ENCODE measurements at regions not wholly inside any gene's neighbourhood (a gene's known extent, or its start where the extent isn't known, plus 50 kb on each side); places are given as distances from the start of the nearest gene placed in this dataset.
"Not testable (repeated sequence)": the region's sequence is repeated elsewhere in the genome, so short reads cannot be mapped to it uniquely, and the experiment has no call there.

- not testable (repeated sequence) for H3K79me2 ChIP-seq (replicated peaks; ENCODE audit: insufficient read depth); H3K27me3 ChIP-seq (ENCODE audit: insufficient read depth); H3K4me1 Mint-ChIP-seq; H3K9me2 ChIP-seq (ENCODE audit: insufficient read depth); H3K27ac Mint-ChIP-seq; H3K27ac ChIP-seq (ENCODE audit: low read depth); H3K4me3 Mint-ChIP-seq; H4K20me1 ChIP-seq (replicated peaks; ENCODE audit: insufficient read depth); H3K4me1 ChIP-seq (ENCODE audit: insufficient read depth); ATAC-seq; H3K4me2 ChIP-seq; H3F3A ChIP-seq (replicated peaks; ENCODE audit: low read depth); H3K4me3 ChIP-seq; H3K27me3 Mint-ChIP-seq (ENCODE audit: insufficient read depth, low read depth, poor library complexity); H2AFZ ChIP-seq
- H3K36me3 ChIP-seq (ENCODE audit: insufficient read depth), result peaks cover 13% of the 10 kb centered on the region
- H3K36me3 Mint-ChIP-seq (ENCODE audit: low read depth), result peaks cover 35% of the 10 kb centered on the region
- peak; percentile 4 for DNase-seq (ENCODE audit: low spot score)
- peaks cover 90% of the 10 kb centered on the region for H3K9me3 Mint-ChIP-seq
- TF ChIP-seq, protein P1, sequence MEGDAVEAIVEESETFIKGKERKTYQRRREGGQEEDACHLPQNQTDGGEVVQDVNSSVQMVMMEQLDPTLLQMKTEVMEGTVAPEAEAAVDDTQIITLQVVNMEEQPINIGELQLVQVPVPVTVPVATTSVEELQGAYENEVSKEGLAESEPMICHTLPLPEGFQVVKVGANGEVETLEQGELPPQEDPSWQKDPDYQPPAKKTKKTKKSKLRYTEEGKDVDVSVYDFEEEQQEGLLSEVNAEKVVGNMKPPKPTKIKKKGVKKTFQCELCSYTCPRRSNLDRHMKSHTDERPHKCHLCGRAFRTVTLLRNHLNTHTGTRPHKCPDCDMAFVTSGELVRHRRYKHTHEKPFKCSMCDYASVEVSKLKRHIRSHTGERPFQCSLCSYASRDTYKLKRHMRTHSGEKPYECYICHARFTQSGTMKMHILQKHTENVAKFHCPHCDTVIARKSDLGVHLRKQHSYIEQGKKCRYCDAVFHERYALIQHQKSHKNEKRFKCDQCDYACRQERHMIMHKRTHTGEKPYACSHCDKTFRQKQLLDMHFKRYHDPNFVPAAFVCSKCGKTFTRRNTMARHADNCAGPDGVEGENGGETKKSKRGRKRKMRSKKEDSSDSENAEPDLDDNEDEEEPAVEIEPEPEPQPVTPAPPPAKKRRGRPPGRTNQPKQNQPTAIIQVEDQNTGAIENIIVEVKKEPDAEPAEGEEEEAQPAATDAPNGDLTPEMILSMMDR (conservative IDR thresholded peaks at IDR 0.05; ENCODE audit: low read depth in 2 of 2), result peak; percentile 27 to 44; a peak in 2 of 4 replicates
These were observed 895.1 kb downstream of the TMEM121 start for GRCh38 chr14:106421431-106422033.

DNA sequence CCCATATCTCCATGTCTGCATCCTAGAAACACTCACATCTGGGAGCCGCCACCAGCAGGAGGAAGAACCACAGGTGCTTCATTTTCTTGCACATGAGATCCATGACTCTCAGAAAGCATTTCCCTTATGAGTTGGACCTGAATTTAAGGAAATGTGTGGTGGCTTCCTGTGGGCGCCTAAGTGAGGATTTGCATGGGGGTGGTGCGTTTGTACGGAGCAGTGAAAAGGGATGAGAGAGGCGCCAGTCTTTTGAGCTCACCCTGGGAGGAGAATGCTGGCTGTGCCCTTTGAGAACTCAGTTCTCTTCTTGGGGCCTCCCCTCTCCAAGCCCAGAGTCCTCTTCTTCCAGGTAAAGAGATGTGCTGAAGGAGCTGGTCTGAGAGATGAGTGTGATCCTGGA, 895.7 kb downstream of the TMEM121 start:
- Histone ChIP-seq H3F3A (replicated peaks; ENCODE audit: low read depth) (peaks cover 6% of the 10 kb centered on the region; the same call in 1 of the 2 replicates), H3K4me2 (no peak overlapping the region), H3K27ac (ENCODE audit: low read depth) (no peak overlapping the region), H3K9me2 (ENCODE audit: insufficient read depth) (no peaks in the 10 kb centered on the region), H3K36me3 (ENCODE audit: insufficient read depth) (peaks cover 8% of the 10 kb centered on the region; the same call in 1 of the 2 replicates), H3K79me2 (replicated peaks; ENCODE audit: insufficient read depth) (no peaks in the 10 kb centered on the region), H3K4me1 (ENCODE audit: insufficient read depth) (no peaks in the 10 kb centered on the region), H3K27me3 (ENCODE audit: insufficient read depth) (no peaks in the 10 kb centered on the region), H3K4me3 (no peak overlapping the region), H2AFZ (no peak overlapping the region), H4K20me1 (replicated peaks; ENCODE audit: insufficient read depth) (no peaks in the 10 kb centered on the region)
- no peak overlapping the region for H3K27ac Mint-ChIP-seq
- peaks cover 90% of the 10 kb centered on the region for H3K9me3 Mint-ChIP-seq
- ATAC-seq (no peak), DNase-seq (ENCODE audit: low spot score) (no peak)
- H3K4me1 Mint-ChIP-seq, result no peaks in the 10 kb centered on the region
- no peak overlapping the region for H3K4me3 Mint-ChIP-seq
- H3K27me3 Mint-ChIP-seq (ENCODE audit: insufficient read depth, low read depth, poor library complexity), result no peaks in the 10 kb centered on the region
- peaks cover 30% of the 10 kb centered on the region for H3K36me3 Mint-ChIP-seq (ENCODE audit: low read depth)
- TF ChIP-seq, protein P2, sequence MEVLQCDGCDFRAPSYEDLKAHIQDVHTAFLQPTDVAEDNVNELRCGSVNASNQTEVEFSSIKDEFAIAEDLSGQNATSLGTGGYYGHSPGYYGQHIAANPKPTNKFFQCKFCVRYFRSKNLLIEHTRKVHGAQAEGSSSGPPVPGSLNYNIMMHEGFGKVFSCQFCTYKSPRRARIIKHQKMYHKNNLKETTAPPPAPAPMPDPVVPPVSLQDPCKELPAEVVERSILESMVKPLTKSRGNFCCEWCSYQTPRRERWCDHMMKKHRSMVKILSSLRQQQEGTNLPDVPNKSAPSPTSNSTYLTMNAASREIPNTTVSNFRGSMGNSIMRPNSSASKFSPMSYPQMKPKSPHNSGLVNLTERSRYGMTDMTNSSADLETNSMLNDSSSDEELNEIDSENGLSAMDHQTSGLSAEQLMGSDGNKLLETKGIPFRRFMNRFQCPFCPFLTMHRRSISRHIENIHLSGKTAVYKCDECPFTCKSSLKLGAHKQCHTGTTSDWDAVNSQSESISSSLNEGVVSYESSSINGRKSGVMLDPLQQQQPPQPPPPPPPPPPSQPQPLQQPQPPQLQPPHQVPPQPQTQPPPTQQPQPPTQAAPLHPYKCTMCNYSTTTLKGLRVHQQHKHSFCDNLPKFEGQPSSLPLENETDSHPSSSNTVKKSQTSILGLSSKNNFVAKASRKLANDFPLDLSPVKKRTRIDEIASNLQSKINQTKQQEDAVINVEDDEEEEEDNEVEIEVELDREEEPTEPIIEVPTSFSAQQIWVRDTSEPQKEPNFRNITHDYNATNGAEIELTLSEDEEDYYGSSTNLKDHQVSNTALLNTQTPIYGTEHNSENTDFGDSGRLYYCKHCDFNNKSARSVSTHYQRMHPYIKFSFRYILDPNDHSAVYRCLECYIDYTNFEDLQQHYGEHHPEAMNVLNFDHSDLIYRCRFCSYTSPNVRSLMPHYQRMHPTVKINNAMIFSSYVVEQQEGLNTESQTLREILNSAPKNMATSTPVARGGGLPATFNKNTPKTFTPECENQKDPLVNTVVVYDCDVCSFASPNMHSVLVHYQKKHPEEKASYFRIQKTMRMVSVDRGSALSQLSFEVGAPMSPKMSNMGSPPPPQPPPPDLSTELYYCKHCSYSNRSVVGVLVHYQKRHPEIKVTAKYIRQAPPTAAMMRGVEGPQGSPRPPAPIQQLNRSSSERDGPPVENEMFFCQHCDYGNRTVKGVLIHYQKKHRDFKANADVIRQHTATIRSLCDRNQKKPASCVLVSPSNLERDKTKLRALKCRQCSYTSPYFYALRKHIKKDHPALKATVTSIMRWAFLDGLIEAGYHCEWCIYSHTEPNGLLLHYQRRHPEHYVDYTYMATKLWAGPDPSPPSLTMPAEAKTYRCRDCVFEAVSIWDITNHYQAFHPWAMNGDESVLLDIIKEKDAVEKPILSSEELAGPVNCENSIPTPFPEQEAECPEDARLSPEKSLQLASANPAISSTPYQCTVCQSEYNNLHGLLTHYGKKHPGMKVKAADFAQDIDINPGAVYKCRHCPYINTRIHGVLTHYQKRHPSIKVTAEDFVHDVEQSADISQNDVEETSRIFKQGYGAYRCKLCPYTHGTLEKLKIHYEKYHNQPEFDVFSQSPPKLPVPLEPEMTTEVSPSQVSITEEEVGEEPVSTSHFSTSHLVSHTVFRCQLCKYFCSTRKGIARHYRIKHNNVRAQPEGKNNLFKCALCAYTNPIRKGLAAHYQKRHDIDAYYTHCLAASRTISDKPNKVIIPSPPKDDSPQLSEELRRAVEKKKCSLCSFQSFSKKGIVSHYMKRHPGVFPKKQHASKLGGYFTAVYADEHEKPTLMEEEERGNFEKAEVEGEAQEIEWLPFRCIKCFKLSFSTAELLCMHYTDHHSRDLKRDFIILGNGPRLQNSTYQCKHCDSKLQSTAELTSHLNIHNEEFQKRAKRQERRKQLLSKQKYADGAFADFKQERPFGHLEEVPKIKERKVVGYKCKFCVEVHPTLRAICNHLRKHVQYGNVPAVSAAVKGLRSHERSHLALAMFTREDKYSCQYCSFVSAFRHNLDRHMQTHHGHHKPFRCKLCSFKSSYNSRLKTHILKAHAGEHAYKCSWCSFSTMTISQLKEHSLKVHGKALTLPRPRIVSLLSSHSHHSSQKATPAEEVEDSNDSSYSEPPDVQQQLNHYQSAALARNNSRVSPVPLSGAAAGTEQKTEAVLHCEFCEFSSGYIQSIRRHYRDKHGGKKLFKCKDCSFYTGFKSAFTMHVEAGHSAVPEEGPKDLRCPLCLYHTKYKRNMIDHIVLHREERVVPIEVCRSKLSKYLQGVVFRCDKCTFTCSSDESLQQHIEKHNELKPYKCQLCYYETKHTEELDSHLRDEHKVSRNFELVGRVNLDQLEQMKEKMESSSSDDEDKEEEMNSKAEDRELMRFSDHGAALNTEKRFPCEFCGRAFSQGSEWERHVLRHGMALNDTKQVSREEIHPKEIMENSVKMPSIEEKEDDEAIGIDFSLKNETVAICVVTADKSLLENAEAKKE (CRISPR knock-in tag; IDR thresholded peaks at IDR 0.05), result no peak
- TF ChIP-seq, protein P3, sequence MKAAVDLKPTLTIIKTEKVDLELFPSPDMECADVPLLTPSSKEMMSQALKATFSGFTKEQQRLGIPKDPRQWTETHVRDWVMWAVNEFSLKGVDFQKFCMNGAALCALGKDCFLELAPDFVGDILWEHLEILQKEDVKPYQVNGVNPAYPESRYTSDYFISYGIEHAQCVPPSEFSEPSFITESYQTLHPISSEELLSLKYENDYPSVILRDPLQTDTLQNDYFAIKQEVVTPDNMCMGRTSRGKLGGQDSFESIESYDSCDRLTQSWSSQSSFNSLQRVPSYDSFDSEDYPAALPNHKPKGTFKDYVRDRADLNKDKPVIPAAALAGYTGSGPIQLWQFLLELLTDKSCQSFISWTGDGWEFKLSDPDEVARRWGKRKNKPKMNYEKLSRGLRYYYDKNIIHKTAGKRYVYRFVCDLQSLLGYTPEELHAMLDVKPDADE (IDR thresholded peaks at IDR 0.05), result no peak
- TF ChIP-seq, protein P1 (conservative IDR thresholded peaks at IDR 0.05; ENCODE audit: low read depth in 2 of 2), result no peak
- TF ChIP-seq ZNF331 (CRISPR knock-in tag; IDR thresholded peaks at IDR 0.05; ENCODE audit: low read depth) (no peak), ZNF114 (CRISPR knock-in tag; IDR thresholded peaks at IDR 0.05) (no peak), JUNB (IDR thresholded peaks at IDR 0.05; ENCODE audit: unreplicated experiment) (no peak), EZH2phosphoT487 (IDR thresholded peaks at IDR 0.05; ENCODE audit: unreplicated experiment) (no peak), STAT1 (IDR thresholded peaks at IDR 0.05; ENCODE audit: unreplicated experiment) (no peak), NANOG (IDR thresholded peaks at IDR 0.05; ENCODE audit: borderline replicate concordance) (no peak)
